ENCODE measurements at regions not wholly inside any gene's neighbourhood (a gene's known extent, or its start where the extent isn't known, plus 50 kb on each side); places are given as distances from the start of the nearest gene placed in this dataset.

DNA sequence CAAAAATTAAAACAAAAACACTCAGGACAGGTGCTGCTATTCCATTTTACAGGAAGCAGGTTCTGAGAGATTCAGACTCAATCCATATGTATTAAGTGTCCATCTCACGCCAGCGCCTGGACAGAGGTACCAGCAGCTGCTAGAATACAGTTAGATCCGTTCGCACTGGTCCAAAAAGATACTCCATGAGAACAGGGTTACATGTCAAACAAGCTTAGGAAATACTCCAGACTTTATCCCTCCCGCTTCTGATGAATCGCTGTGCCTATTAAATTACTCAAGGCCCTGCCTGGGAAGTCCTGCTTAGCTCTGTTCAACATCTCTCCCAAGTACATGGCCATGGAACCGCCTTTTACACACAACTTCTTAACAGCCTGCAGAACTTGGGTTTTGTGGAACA is 50.2 kb upstream of the SLC35C1 start:
- DNase-seq (ENCODE audit: insufficient read length, low spot score, missing footprints) = no peak
- TF ChIP-seq, protein P1, sequence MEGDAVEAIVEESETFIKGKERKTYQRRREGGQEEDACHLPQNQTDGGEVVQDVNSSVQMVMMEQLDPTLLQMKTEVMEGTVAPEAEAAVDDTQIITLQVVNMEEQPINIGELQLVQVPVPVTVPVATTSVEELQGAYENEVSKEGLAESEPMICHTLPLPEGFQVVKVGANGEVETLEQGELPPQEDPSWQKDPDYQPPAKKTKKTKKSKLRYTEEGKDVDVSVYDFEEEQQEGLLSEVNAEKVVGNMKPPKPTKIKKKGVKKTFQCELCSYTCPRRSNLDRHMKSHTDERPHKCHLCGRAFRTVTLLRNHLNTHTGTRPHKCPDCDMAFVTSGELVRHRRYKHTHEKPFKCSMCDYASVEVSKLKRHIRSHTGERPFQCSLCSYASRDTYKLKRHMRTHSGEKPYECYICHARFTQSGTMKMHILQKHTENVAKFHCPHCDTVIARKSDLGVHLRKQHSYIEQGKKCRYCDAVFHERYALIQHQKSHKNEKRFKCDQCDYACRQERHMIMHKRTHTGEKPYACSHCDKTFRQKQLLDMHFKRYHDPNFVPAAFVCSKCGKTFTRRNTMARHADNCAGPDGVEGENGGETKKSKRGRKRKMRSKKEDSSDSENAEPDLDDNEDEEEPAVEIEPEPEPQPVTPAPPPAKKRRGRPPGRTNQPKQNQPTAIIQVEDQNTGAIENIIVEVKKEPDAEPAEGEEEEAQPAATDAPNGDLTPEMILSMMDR (IDR thresholded peaks at IDR 0.05; ENCODE audit: extremely low read depth, low read depth, low read length) = no peak
- Histone ChIP-seq H3K79me2 (ENCODE audit: insufficient read depth, low read length) (no peaks in the 10 kb centered on the region), H2AFZ (ENCODE audit: low read length) (no peak overlapping the region), H3K36me3 (ENCODE audit: insufficient read depth, low read length) (no peaks in the 10 kb centered on the region), H3K4me2 (ENCODE audit: insufficient read depth, low read length) (no peak overlapping the region), H3K27ac (ENCODE audit: low read depth, low read length) (no peak overlapping the region), H3K27me3 (ENCODE audit: insufficient read depth, low read length) (peaks cover 43% of the 10 kb centered on the region), H3K4me3 (ENCODE audit: insufficient read depth, low read length) (no peak overlapping the region), H3K9me3 (ENCODE audit: low read depth, low read length) (no peaks in the 10 kb centered on the region), H3K4me1 (ENCODE audit: insufficient read depth, low read length) (no peaks in the 10 kb centered on the region), H4K20me1 (ENCODE audit: insufficient read depth, low read length) (no peaks in the 10 kb centered on the region)

DNA sequence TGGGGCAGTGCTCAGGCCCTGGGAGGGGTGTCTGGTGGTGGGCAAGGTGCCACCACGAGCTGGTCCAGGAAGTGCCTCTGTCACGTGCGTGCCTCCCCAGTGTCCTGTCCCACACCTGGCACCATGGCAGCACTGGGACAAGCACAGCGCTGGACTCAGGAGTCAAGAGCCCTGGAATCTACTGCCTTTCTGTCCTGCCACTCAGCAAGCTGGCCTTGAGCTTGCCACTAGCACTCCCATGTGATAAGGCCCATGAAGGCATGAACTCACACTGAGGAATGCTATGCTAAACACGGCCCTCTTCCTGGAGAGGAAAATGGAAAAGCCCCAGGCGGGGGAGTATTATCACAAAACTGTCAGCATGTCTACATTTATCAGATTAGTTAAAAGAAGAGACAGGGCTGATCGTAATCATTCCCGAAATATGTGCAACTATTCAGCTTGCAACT is 50.7 kb upstream of the SLC35C1 start:
- H3K27ac ChIP-seq (ENCODE audit: low read depth, low read length) = no peak overlapping the region
- H3K36me3 ChIP-seq (ENCODE audit: insufficient read depth, low read length) = no peaks in the 10 kb centered on the region
- H3K4me3 ChIP-seq (ENCODE audit: insufficient read depth, low read length) = no peak overlapping the region
- H3K9me3 ChIP-seq (ENCODE audit: low read depth, low read length) = no peaks in the 10 kb centered on the region
- no peaks in the 10 kb centered on the region for H3K79me2 ChIP-seq (ENCODE audit: insufficient read depth, low read length)
- DNase-seq (ENCODE audit: insufficient read length, low spot score, missing footprints) = no peak
- H3K4me2 ChIP-seq (ENCODE audit: insufficient read depth, low read length) = no peak overlapping the region
- H2AFZ ChIP-seq (ENCODE audit: low read length) = no peak overlapping the region
- TF ChIP-seq, protein P1 (IDR thresholded peaks at IDR 0.05; ENCODE audit: extremely low read depth, low read depth, low read length) = no peak
- no peaks in the 10 kb centered on the region for H3K4me1 ChIP-seq (ENCODE audit: insufficient read depth, low read length)
- peaks cover 48% of the 10 kb centered on the region for H3K27me3 ChIP-seq (ENCODE audit: insufficient read depth, low read length)
- no peaks in the 10 kb centered on the region for H4K20me1 ChIP-seq (ENCODE audit: insufficient read depth, low read length)

DNA sequence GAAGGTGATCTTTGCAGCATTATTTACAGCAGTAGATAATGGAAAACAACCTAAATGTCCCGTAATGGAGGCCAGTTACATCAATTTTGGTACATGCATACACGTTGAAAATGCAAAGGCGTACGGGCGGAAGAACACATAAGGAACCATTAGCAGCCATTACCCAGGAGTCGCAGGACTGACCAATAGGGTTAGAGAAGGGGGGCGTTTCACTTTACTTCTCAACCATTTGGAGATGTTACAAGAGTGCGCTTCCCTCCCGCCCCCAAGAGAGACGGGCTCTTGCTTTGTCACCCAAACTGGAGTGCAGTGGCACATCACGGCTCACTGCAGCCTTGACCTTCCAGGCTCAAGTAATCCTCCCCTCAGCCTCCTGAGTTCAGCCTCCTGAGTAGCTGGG is 52.8 kb upstream of the SLC35C1 start:
- Histone ChIP-seq H3K36me3 (ENCODE audit: insufficient read depth, low read length) (no peaks in the 10 kb centered on the region), H3K27me3 (ENCODE audit: insufficient read depth, low read length) (peaks cover 49% of the 10 kb centered on the region), H3K4me3 (ENCODE audit: insufficient read depth, low read length) (no peak overlapping the region), H3K4me2 (ENCODE audit: insufficient read depth, low read length) (no peak overlapping the region), H4K20me1 (ENCODE audit: insufficient read depth, low read length) (no peaks in the 10 kb centered on the region), H3K9me3 (ENCODE audit: low read depth, low read length) (no peaks in the 10 kb centered on the region), H3K79me2 (ENCODE audit: insufficient read depth, low read length) (no peaks in the 10 kb centered on the region), H3K27ac (ENCODE audit: low read depth, low read length) (no peak overlapping the region), H3K4me1 (ENCODE audit: insufficient read depth, low read length) (no peaks in the 10 kb centered on the region), H2AFZ (ENCODE audit: low read length) (no peak overlapping the region)
- TF ChIP-seq, protein P1 (IDR thresholded peaks at IDR 0.05; ENCODE audit: extremely low read depth, low read depth, low read length) = no peak
- no peak for DNase-seq (ENCODE audit: insufficient read length, low spot score, missing footprints)

GRCh38 chr11:45751430-45751829 is 53.5 kb upstream of the SLC35C1 start:
- H3K27ac ChIP-seq (ENCODE audit: low read depth, low read length) = no peak overlapping the region
- no peak overlapping the region for H3K4me3 ChIP-seq (ENCODE audit: insufficient read depth, low read length)
- H4K20me1 ChIP-seq (ENCODE audit: insufficient read depth, low read length) = no peaks in the 10 kb centered on the region
- H3K4me2 ChIP-seq (ENCODE audit: insufficient read depth, low read length) = no peak overlapping the region
- no peak for DNase-seq (ENCODE audit: insufficient read length, low spot score, missing footprints)
- TF ChIP-seq, protein P1 (IDR thresholded peaks at IDR 0.05; ENCODE audit: extremely low read depth, low read depth, low read length) = no peak
- H3K79me2 ChIP-seq (ENCODE audit: insufficient read depth, low read length) = no peaks in the 10 kb centered on the region
- peaks cover 49% of the 10 kb centered on the region for H3K27me3 ChIP-seq (ENCODE audit: insufficient read depth, low read length)
- H3K9me3 ChIP-seq (ENCODE audit: low read depth, low read length) = no peaks in the 10 kb centered on the region
- H3K36me3 ChIP-seq (ENCODE audit: insufficient read depth, low read length) = no peaks in the 10 kb centered on the region
- H3K4me1 ChIP-seq (ENCODE audit: insufficient read depth, low read length) = no peaks in the 10 kb centered on the region
- H2AFZ ChIP-seq (ENCODE audit: low read length) = no peak overlapping the region

Measured in osteoblast (primary cell).